A549 (cell line): ENCODE measurements at regions not wholly inside any gene's neighbourhood (a gene's known extent, or its start where the extent isn't known, plus 50 kb on each side); places are given as distances from the start of the nearest gene placed in this dataset.

Experiments
- ATAC-seq, 2 experiments: fragments of 200-7000 bp in 1 of 2; fragments of >200 bp in 1 of 2; cut with Nextera tagmentation in 1 of 2; cut with Tn5 transposase in 1 of 2; 3 replicates each; pipeline versions ENCODE4 v1.8.0 to v1.9.1; 2018 to 2020; ENCODE audit warnings: mild to moderate bottlenecking in 1 of 2, moderate library complexity in 1 of 2
- CTCF ChIA-PET: fragments of 300-600 bp; sonication (Branson Sonifier 250); formaldehyde crosslinking; extraction: SDS; loops from one replicate; lab custom pipeline; 2021; ENCODE audit warnings: antibody characterized with exemption, inconsistent platforms; lab: Yijun Ruan, JAX
- POLR2A ChIA-PET: fragments of 350-600 bp; formaldehyde crosslinking; extraction: SDS; loops from one replicate; lab custom pipeline; 2021; ENCODE audit warnings: antibody characterized with exemption, inconsistent platforms; lab: Yijun Ruan, JAX
- DNase-seq, 2 experiments: peaks; one replicate each; pipeline versions ENCODE4 v3.0.0 to v3.0.0-alpha.2; 2011 to 2016; ENCODE audit warnings: low read depth in 1 of 2, low spot score in 1 of 2
- FAIRE-seq: peaks from 2 replicates; lab custom pipeline; 2011; peaks lifted over from hg19 to GRCh38; lab: Jason Lieb, UNC
- H3K27ac ChIP-seq, 2 experiments: fragments of >200 bp; sonication (Bioruptor Twin); formaldehyde crosslinking; 3 replicates each; pipeline ENCODE4 v1.5.1; 2016 to 2017
- H3K4me1 ChIP-seq: fragments of >200 bp; sonication (Bioruptor Twin); formaldehyde crosslinking; 3 replicates; pipeline ENCODE4 v1.6.1; 2016
- H3K4me2 ChIP-seq: fragments of >200 bp; sonication (Bioruptor Twin); formaldehyde crosslinking; 3 replicates; pipeline ENCODE4 v1.6.1; 2016
- H3K4me3 ChIP-seq: fragments of >200 bp; sonication (Bioruptor Twin); formaldehyde crosslinking; 3 replicates; pipeline ENCODE4 v1.5.1; 2016
- H3K9me3 ChIP-seq: fragments of >200 bp; sonication (Bioruptor Twin); formaldehyde crosslinking; 3 replicates; pipeline ENCODE4 v1.6.1; 2016
- BCL3 ChIP-seq: fragments of >200 bp; sonication (Bioruptor Twin); formaldehyde crosslinking; IDR thresholded peaks from 3 replicates; pipeline ENCODE4 v1.6.1; 2016
- CBX2 ChIP-seq: fragments of 200-600 bp; sonication (generic); IDR thresholded peaks from 2 replicates; pipeline ENCODE4 v1.6.1; 2016; ENCODE audit warnings: low read depth, mild to moderate bottlenecking, borderline replicate concordance
- CBX8 ChIP-seq: fragments of 200-600 bp; sonication (generic); IDR thresholded peaks from 2 replicates; pipeline ENCODE4 v1.6.1; 2016
- CEBPB ChIP-seq, 2 experiments: fragments of >200 bp in 1 of 2; sonication (Bioruptor Twin) in 1 of 2; formaldehyde crosslinking in 1 of 2; IDR thresholded peaks; 2 replicates each; pipeline ENCODE4 v1.6.1; 2012 to 2016
- CHD2 ChIP-seq: fragments of 150-350 bp; IDR thresholded peaks from 2 replicates; pipeline ENCODE4 v1.6.1; 2014; ENCODE audit warnings: low read length; ENCODE audit not compliant: partially characterized antibody
- CTCF ChIP-seq: fragments of >200 bp; sonication (Bioruptor Twin); formaldehyde crosslinking; IDR thresholded peaks from 3 replicates; pipeline ENCODE4 v1.5.1; 2016
- E2F6 ChIP-seq: IDR thresholded peaks from 2 replicates; pipeline ENCODE4 v1.6.1; 2012; ENCODE audit warnings: low read depth, borderline replicate concordance
- EHMT2 ChIP-seq: fragments of 200-600 bp; sonication (generic); IDR thresholded peaks from 2 replicates; pipeline ENCODE4 v1.6.1; 2016; ENCODE audit warnings: antibody characterized with exemption, low read depth, mild to moderate bottlenecking, moderate library complexity
- ELK1 ChIP-seq: fragments of 150-350 bp; IDR thresholded peaks from 2 replicates; pipeline ENCODE4 v1.6.1; 2014; ENCODE audit warnings: low read depth, mild to moderate bottlenecking, low read length
- FOSB ChIP-seq: fragments of 250-450 bp; sonication (Bioruptor Pico); IDR thresholded peaks from 2 replicates; pipeline ENCODE4 v1.5.0; 2020; ENCODE audit warnings: mild to moderate bottlenecking, moderate library complexity
- FOXS1 ChIP-seq: fragments of 250-450 bp; sonication (Bioruptor Pico); IDR thresholded peaks from 2 replicates; pipeline ENCODE4 v1.5.0; 2020; ENCODE audit warnings: mild to moderate bottlenecking, moderate library complexity
- GATA3 ChIP-seq: IDR thresholded peaks from 2 replicates; pipeline ENCODE4 v1.6.1; 2012; ENCODE audit warnings: borderline replicate concordance
- NR3C1 ChIP-seq: fragments of >200 bp; sonication (Bioruptor Twin); formaldehyde crosslinking; IDR thresholded peaks from 3 replicates; pipeline ENCODE4 v1.6.1; 2017
- PBX3 ChIP-seq: IDR thresholded peaks from 2 replicates; pipeline ENCODE4 v1.6.1; 2012
- RAD21 ChIP-seq, 2 experiments: fragments of >200 bp in 1 of 2; sonication (Bioruptor Twin) in 1 of 2; formaldehyde crosslinking in 1 of 2; IDR thresholded peaks in 1 of 2; conservative IDR thresholded peaks in 1 of 2; 2 replicates in 1 of 2; 3 replicates in 1 of 2; pipeline ENCODE4 v1.6.1; 2012 to 2018; ENCODE audit warnings: inconsistent platforms in 1 of 2
- RCOR1 ChIP-seq: fragments of 150-350 bp; IDR thresholded peaks from 2 replicates; pipeline ENCODE4 v1.6.1; 2014; ENCODE audit warnings: antibody characterized with exemption, low read length, low read depth
- RFX5 ChIP-seq: fragments of 450-650 bp; IDR thresholded peaks from 2 replicates; pipeline ENCODE4 v1.7.1; 2014; ENCODE audit warnings: antibody characterized with exemption, mild to moderate bottlenecking, moderate library complexity
- ZC3H11A ChIP-seq: fragments of 450-650 bp; IDR thresholded peaks from 2 replicates; pipeline ENCODE4 v1.6.1; 2014; ENCODE audit warnings: antibody characterized with exemption, mild to moderate bottlenecking
- WGBS: methylation state at CpG from one replicate; pipeline ENCODE4 v1.1.6; 2017; ENCODE audit errors: missing lambda C conversion rate; 5-methylcytosine and 5-hydroxymethylcytosine counted together

- TF ChIP-seq ELK1, result no peak
- no peak for TF ChIP-seq NR3C1
- TF ChIP-seq EHMT2, result no peak
- TF ChIP-seq ZC3H11A, result no peak
- TF ChIP-seq BCL3, result no peak
- TF ChIP-seq E2F6, result no peak
- TF ChIP-seq CTCF, result no peak
- TF ChIP-seq FOSB (CRISPR knock-in tag), result no peak
- no peak for TF ChIP-seq FOXS1 (CRISPR knock-in tag)
- TF ChIP-seq, all 56 proteins: peak for 0
These were observed 168.7 kb upstream of the HAND2 start (continued) for GRCh38 chr4:173698557-173699262.

GRCh38 chr4:173697840-173698239 is 167.8 kb upstream of the HAND2 start:
- 71% methylated on average over 4 of the region's 4 CpGs for WGBS
- TF ChIP-seq RFX5 (no peak), GATA3 (no peak), RCOR1 (no peak), PBX3 (no peak), CEBPB (IDR thresholded peaks at IDR 0.05) (no peak), ZC3H11A (no peak), CHD2 (no peak)
- no peak overlapping the region for H3K4me3 ChIP-seq
- H3K4me2 ChIP-seq, result no peak overlapping the region
- FAIRE-seq, result no peak
- ATAC-seq, result no peak
- POLR2A ChIA-PET, result no interaction called here
- no peaks in the 10 kb centered on the region for H3K9me3 ChIP-seq
- no peaks in the 10 kb centered on the region for H3K4me1 ChIP-seq
- CTCF ChIA-PET, result no interaction called here
- DNase-seq, result no peak
- no peak overlapping the region for H3K27ac ChIP-seq

- FAIRE-seq, result no peak
- H3K4me2 ChIP-seq, result no peak overlapping the region
- no peaks in the 10 kb centered on the region for H3K9me3 ChIP-seq
- ATAC-seq, result no peak
- WGBS, result 96% methylated on average over 1 of the region's 1 CpG
- DNase-seq, result no peak
- H3K4me3 ChIP-seq, result no peak overlapping the region
- ChIA-PET POLR2A (no interaction called here), CTCF (no interaction called here)
- no peaks in the 10 kb centered on the region for H3K4me1 ChIP-seq
- H3K27ac ChIP-seq, result no peak overlapping the region
- TF ChIP-seq CEBPB (IDR thresholded peaks at IDR 0.05), result no peak
- no peak for TF ChIP-seq EHMT2
- no peak for TF ChIP-seq CBX2
- TF ChIP-seq CBX8, result no peak
- TF ChIP-seq RAD21 (conservative IDR thresholded peaks at IDR 0.05 in 1 of 2, IDR thresholded peaks at IDR 0.05 in 1 of 2), result no peak
- TF ChIP-seq, all 56 proteins: peak for 0
These were observed 166.5 kb upstream of the HAND2 start for GRCh38 chr4:173696551-173696950.
